ENCODE measurements at regions not wholly inside any gene's neighbourhood (a gene's known extent, or its start where the extent isn't known, plus 50 kb on each side); places are given as distances from the start of the nearest gene placed in this dataset.

DNA sequence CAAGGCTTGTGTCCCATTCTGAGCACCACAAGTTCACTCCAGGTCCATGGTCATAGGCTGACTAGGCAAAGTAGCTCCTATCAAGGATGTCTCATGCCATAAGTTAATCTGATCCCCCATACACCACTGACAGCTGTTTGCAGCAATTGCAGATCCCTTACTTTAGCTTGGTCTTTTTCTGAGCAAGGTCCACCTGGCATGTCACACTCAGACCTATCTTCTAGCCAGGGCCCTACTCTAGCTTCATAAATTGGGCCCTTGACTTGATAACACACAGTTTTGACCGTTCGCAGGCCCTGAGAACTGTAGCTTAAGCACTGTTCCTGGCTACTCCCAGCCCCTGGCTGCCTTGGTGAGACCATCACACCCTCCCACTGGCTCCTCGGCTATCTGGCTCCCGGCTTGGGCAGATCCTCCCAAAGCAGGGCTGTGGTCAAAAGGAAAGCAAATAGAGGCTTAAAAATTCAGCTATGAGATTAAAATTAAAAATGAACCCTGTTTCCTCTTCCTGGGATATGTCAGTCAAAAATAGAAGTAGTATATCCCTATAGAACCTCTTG is 427.4 kb downstream of the RAB28 start:
- TF ChIP-seq, protein P1, sequence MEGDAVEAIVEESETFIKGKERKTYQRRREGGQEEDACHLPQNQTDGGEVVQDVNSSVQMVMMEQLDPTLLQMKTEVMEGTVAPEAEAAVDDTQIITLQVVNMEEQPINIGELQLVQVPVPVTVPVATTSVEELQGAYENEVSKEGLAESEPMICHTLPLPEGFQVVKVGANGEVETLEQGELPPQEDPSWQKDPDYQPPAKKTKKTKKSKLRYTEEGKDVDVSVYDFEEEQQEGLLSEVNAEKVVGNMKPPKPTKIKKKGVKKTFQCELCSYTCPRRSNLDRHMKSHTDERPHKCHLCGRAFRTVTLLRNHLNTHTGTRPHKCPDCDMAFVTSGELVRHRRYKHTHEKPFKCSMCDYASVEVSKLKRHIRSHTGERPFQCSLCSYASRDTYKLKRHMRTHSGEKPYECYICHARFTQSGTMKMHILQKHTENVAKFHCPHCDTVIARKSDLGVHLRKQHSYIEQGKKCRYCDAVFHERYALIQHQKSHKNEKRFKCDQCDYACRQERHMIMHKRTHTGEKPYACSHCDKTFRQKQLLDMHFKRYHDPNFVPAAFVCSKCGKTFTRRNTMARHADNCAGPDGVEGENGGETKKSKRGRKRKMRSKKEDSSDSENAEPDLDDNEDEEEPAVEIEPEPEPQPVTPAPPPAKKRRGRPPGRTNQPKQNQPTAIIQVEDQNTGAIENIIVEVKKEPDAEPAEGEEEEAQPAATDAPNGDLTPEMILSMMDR (conservative IDR thresholded peaks at IDR 0.05; ENCODE audit: low read depth, low read length) = no peak
- TF ChIP-seq POLR2A (IDR thresholded peaks at IDR 0.05; ENCODE audit: low read depth, low read length) (no peak), CHD1 (IDR thresholded peaks at IDR 0.05; ENCODE audit: low read depth, low read length) (no peak), RFX5 (IDR thresholded peaks at IDR 0.05; ENCODE audit: low read depth, low read length) (no peak), RAD21 (IDR thresholded peaks at IDR 0.05; ENCODE audit: low read length) (no peak), CEBPB (IDR thresholded peaks at IDR 0.05; ENCODE audit: low read depth, low read length) (no peak), SMC3 (IDR thresholded peaks at IDR 0.05; ENCODE audit: low read depth, low read length) (no peak), FOS (IDR thresholded peaks at IDR 0.05; ENCODE audit: low read depth, low read length) (no peak), MAFK (IDR thresholded peaks at IDR 0.05; ENCODE audit: low read depth, low read length) (no peak), NFE2L2 (IDR thresholded peaks at IDR 0.05; ENCODE audit: low read depth, low read length) (no peak), BHLHE40 (IDR thresholded peaks at IDR 0.05; ENCODE audit: low read depth, low read length) (no peak)
- TF ChIP-seq, protein P2, sequence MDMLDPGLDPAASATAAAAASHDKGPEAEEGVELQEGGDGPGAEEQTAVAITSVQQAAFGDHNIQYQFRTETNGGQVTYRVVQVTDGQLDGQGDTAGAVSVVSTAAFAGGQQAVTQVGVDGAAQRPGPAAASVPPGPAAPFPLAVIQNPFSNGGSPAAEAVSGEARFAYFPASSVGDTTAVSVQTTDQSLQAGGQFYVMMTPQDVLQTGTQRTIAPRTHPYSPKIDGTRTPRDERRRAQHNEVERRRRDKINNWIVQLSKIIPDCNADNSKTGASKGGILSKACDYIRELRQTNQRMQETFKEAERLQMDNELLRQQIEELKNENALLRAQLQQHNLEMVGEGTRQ (IDR thresholded peaks at IDR 0.05; ENCODE audit: low read depth, low read length) = no peak
